K562 (cell line): ENCODE measurements at regions not wholly inside any gene's neighbourhood (a gene's known extent, or its start where the extent isn't known, plus 50 kb on each side); places are given as distances from the start of the nearest gene placed in this dataset.

Experiments
- CC2D1A ChIP-seq: fragments of 450-650 bp; IDR thresholded peaks from 2 replicates; pipeline ENCODE4 v1.6.1; 2017; ENCODE audit warnings: mild to moderate bottlenecking
- CREM ChIP-seq: IDR thresholded peaks from 2 replicates; pipeline ENCODE4 v1.6.1; 2014; ENCODE audit warnings: antibody characterized with exemption, low read depth
- CTCF ChIP-seq, 3 experiments: IDR thresholded peaks in 2 of 3; conservative IDR thresholded peaks in 1 of 3; 2 replicates each; pipeline ENCODE4 v1.5.1; 2011 to 2012; ENCODE audit warnings: low read length in 3 of 3, mild to moderate bottlenecking in 3 of 3, control low read depth in 2 of 3, improper control_type of control experiment in 1 of 3, inconsistent platforms in 1 of 3, low read depth in 1 of 3, mixed read lengths in 1 of 3, moderate library complexity in 1 of 3; ENCODE audit not compliant: insufficient read depth in 2 of 3
- EHMT2 ChIP-seq: fragments of 450-650 bp; IDR thresholded peaks from 2 replicates; pipeline ENCODE4 v1.6.1; 2018; ENCODE audit warnings: antibody characterized with exemption
- FOXK2 ChIP-seq, 2 experiments: fragments of 450-650 bp; IDR thresholded peaks in 1 of 2; conservative IDR thresholded peaks in 1 of 2; 2 replicates each; pipeline ENCODE4 v1.6.1; 2016; ENCODE audit warnings: low read depth in 2 of 2, mild to moderate bottlenecking in 1 of 2
- KLF13 ChIP-seq: fragments of 450-650 bp; IDR thresholded peaks from 2 replicates; pipeline ENCODE4 v1.6.1; 2016; ENCODE audit warnings: missing genetic modification characterization, low read depth, mild to moderate bottlenecking, missing compliant biosample characterization, moderate library complexity, borderline replicate concordance
- PHF21A ChIP-seq: fragments of 450-650 bp; IDR thresholded peaks from 2 replicates; pipeline ENCODE4 v1.6.1; 2017; ENCODE audit warnings: low read depth, borderline replicate concordance
- SLC30A9 ChIP-seq: fragments of 250-450 bp; sonication (Bioruptor Pico); IDR thresholded peaks from 2 replicates; pipeline ENCODE4 v1.8.0; 2022; ENCODE audit warnings: mild to moderate bottlenecking, moderate library complexity
- SP1 ChIP-seq: sonication (generic); formaldehyde crosslinking; IDR thresholded peaks from 2 replicates; pipeline ENCODE4 v1.8.1; 2022; ENCODE audit warnings: mild to moderate bottlenecking, missing genetic modification reagents
- ZC3H4 ChIP-seq: sonication (generic); formaldehyde crosslinking; IDR thresholded peaks from 2 replicates; pipeline ENCODE4 v1.9.0; 2021; ENCODE audit warnings: missing genetic modification reagents, borderline replicate concordance
- ZNF239 ChIP-seq: fragments of 250-450 bp; sonication (Bioruptor Pico); IDR thresholded peaks from 2 replicates; pipeline ENCODE4 v1.4.0; 2020; ENCODE audit warnings: mild to moderate bottlenecking
- TF ChIP-seq, protein P1 (sequence below): sonication (generic); formaldehyde crosslinking; IDR thresholded peaks from 2 replicates; pipeline ENCODE4 v1.8.1; 2023; ENCODE audit warnings: mild to moderate bottlenecking, missing genetic modification reagents
- TF ChIP-seq, protein P2 (sequence below): sonication (generic); formaldehyde crosslinking; IDR thresholded peaks from 2 replicates; pipeline ENCODE4 v1.8.0; 2022; ENCODE audit warnings: mild to moderate bottlenecking, missing genetic modification reagents

DNA sequence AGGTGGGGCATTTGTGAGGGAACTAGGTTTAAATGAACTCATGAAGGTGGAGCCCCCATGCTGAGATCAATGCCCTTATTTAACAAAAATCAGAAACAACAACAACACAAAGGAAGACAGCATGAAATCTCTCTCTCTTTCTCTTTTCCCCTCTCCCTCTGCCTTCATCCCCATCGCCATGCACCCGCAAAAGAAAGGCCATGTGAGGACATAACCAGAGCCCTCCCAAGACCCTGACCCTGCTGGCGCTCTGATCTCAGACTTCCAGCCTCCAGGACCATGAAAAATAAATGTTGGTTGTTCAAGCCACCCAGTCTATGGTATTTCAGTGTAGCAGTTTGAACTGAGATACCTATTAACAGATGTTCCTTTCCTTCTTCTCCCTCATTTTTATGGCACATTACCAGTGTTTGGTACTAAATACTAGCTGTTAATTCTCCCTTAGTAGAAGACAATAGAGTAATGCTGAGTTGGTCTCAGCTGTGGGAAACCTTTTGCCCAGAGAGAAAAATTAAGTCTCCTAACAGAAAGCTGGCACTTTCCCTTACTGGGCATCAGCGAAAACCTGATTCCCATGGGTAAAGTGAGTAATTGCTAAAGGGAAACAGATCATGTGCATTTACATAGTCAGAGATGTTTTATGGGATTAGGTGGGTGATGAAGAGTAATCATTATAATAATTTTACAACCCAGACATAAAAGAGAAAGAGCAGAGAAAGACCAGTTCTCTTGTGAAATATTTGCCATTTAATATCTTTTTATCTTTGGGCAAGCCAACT lies 264.0 kb upstream of the PLEKHG7 start:
- TF ChIP-seq FOXK2 (conservative IDR thresholded peaks at IDR 0.05 in 1 of 2, IDR thresholded peaks at IDR 0.05 in 1 of 2; ENCODE audit: low read depth in 2 of 2) = no peak
- no peak for TF ChIP-seq CC2D1A
- TF ChIP-seq, protein P1, sequence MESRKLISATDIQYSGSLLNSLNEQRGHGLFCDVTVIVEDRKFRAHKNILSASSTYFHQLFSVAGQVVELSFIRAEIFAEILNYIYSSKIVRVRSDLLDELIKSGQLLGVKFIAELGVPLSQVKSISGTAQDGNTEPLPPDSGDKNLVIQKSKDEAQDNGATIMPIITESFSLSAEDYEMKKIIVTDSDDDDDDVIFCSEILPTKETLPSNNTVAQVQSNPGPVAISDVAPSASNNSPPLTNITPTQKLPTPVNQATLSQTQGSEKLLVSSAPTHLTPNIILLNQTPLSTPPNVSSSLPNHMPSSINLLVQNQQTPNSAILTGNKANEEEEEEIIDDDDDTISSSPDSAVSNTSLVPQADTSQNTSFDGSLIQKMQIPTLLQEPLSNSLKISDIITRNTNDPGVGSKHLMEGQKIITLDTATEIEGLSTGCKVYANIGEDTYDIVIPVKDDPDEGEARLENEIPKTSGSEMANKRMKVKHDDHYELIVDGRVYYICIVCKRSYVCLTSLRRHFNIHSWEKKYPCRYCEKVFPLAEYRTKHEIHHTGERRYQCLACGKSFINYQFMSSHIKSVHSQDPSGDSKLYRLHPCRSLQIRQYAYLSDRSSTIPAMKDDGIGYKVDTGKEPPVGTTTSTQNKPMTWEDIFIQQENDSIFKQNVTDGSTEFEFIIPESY (CRISPR knock-in tag) = no peak
- TF ChIP-seq, protein P2, sequence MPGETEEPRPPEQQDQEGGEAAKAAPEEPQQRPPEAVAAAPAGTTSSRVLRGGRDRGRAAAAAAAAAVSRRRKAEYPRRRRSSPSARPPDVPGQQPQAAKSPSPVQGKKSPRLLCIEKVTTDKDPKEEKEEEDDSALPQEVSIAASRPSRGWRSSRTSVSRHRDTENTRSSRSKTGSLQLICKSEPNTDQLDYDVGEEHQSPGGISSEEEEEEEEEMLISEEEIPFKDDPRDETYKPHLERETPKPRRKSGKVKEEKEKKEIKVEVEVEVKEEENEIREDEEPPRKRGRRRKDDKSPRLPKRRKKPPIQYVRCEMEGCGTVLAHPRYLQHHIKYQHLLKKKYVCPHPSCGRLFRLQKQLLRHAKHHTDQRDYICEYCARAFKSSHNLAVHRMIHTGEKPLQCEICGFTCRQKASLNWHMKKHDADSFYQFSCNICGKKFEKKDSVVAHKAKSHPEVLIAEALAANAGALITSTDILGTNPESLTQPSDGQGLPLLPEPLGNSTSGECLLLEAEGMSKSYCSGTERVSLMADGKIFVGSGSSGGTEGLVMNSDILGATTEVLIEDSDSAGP (CRISPR knock-in tag) = no peak
- TF ChIP-seq ZNF239 = no peak
- TF ChIP-seq ZC3H4 (CRISPR knock-in tag) = no peak
- no peak for TF ChIP-seq SLC30A9
- TF ChIP-seq SP1 (CRISPR knock-in tag) = no peak
- no peak for TF ChIP-seq KLF13 (tag)
- TF ChIP-seq PHF21A = no peak
- no peak for TF ChIP-seq CTCF (IDR thresholded peaks at IDR 0.05 in 2 of 3, conservative IDR thresholded peaks at IDR 0.05 in 1 of 3; ENCODE audit: insufficient read depth in 2 of 3, low read depth in 1 of 3, low read length in 3 of 3)
- no peak for TF ChIP-seq CREM
- no peak for TF ChIP-seq EHMT2
